HG02852 (cell line): ENCODE measurements at regions not wholly inside any gene's neighbourhood (a gene's known extent, or its start where the extent isn't known, plus 50 kb on each side); places are given as distances from the start of the nearest gene placed in this dataset.

Experiments
- ATAC-seq: cut with Tn5 transposase; IDR thresholded peaks from one replicate; pipeline ENCODE4 v1.9.1; 2021; ENCODE audit warnings: mild to moderate bottlenecking, moderate library complexity; ENCODE audit not compliant: unreplicated experiment

DNA sequence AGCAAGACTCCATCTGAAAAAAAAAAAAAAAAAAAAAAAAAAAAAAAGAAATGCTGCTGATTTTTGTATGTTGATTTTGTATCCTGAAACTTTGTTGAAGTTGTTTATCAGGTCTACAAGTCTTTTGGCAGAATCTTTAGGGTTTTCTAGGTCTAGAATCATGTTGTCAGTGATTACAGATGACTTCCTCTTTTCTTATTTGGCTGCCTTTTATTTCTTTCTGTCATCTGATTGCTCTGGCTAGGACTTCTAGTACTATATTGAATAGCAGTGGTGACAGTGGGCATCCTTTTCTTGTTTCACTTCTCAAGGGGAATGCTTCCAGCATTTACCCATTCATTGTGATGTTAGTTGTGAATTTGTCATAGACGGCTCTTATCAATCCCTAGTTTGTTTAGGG is 334.4 kb downstream of the SPRY1 start:
- ATAC-seq: no peak

DNA sequence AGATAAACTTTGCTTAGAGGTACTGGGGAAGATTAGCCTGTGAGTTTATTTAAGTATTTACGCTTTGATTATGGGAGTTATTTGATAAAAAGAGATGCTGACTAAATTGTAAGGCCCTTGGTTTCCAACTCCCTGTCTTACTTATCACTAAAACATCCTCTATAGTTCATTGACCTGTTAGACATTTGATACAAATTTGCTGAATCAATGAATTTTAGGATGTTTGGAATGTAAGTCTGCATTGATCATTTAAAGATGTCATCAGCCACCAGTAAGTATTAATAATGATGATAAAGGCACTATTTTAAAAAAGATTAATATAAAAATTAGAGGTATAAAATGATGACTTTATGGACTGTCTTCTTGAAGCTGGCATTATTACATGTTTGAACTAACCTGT is 340.6 kb downstream of the SPRY1 start:
- ATAC-seq: no peak

GRCh38 chr4:123739806-123740205 is 343.2 kb downstream of the SPRY1 start:
- ATAC-seq: no peak

- ATAC-seq: no peak
These were observed 343.6 kb downstream of the SPRY1 start for GRCh38 chr4:123740236-123740635.

DNA sequence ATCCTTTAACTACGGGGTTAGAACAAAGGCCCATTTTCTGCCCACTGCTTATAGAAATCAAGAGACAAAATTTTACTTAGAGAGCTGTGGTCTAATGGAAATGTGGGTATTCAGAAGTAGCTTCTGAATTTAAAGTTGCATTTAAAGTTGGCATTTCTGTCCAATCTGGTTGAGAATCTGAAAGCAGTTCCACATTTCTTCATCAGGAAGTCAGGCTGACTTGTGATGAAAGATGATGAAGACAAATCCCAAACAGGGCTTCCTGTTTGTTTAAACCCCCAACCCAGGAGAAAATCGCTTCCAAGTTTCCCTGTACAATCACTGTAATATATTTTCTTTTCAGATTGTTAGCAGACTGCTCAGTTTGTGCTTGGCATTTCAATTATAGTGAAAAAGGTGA is 345.3 kb downstream of the SPRY1 start:
- no peak for ATAC-seq

- ATAC-seq: no peak
These were observed 347.3 kb downstream of the SPRY1 start for GRCh38 chr4:123743848-123744247.

DNA sequence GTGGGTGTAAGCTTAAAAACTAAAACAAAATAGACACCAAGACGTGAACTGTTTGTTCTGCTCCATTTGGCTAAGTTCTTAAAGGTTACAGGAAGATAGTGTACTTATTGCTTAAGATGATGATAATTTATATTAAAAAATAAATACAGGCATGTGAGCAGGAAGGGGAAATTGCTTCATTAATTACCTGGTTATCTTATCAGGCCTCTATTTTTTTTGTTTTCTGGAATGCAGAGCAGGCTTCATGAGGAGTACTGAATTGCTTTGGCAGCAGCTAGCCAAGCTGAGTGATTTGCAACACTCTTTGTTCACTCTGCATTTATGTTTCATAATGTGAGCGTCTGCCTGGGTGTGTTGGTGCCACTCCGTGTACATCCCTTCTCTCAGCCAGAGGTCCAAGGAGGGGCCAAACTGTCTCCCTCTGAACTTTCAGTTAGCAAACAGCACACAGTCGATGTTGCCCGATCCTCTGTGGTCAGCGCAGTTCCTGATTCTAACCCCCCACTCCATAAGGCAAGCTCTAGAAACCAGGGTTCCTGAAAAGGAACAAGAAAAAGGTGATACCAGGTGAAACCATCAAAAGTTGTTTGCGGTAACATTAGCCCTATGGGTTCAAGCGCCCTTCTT is 348.2 kb downstream of the SPRY1 start:
- ATAC-seq: no peak

- no peak for ATAC-seq
These were observed 350.4 kb downstream of the SPRY1 start for GRCh38 chr4:123747016-123747415.

DNA sequence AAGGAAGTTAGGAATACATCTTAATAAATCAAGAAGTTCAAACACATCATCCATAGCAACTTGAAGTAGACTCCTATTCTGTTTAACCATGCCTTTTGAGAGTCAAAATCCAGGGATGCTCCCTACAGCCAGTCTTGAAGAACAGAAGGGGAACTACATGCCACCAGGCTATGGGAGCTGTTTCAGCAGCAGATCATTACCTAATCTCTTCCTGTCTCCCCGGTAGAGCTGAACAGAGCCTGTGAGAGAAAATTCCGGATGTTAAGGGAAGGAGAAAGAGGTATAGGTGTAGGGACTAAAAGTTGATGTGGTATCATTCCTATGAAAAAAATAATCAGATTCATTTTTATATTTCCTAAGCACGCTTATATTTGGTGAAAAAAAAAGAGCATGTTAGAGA is 352.2 kb downstream of the SPRY1 start:
- no peak for ATAC-seq

GRCh38 chr4:123749383-123749782 is 352.8 kb downstream of the SPRY1 start:
- no peak for ATAC-seq

- ATAC-seq: no peak
These were observed 353.4 kb downstream of the SPRY1 start for GRCh38 chr4:123750044-123750443.

GRCh38 chr4:123755655-123756054 is 359.1 kb downstream of the SPRY1 start:
- no peak for ATAC-seq

- no peak for ATAC-seq
These were observed 371.2 kb downstream of the SPRY1 start for GRCh38 chr4:123767806-123768205.

DNA sequence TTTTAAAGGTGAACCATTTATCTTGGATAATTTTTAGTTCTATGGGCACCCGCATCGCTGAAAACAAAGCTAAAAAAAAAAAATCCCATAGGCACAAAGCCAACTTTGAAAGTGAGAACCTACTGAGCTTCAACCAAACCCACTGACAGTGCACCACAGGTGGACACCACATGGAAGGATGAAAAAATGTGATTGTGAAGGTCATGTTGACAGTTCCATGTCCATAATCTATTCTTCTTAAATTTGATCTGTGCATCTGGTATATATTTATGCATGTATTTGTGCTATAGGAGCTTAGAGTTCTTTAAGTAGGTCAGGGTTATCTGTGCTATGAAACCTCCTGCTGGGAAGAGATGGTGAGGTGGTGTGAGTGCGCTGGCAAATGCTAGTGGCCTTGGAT is 374.3 kb downstream of the SPRY1 start:
- no peak for ATAC-seq

GRCh38 chr4:123776267-123776666 is 379.7 kb downstream of the SPRY1 start:
- peak; percentile 99 for ATAC-seq

DNA sequence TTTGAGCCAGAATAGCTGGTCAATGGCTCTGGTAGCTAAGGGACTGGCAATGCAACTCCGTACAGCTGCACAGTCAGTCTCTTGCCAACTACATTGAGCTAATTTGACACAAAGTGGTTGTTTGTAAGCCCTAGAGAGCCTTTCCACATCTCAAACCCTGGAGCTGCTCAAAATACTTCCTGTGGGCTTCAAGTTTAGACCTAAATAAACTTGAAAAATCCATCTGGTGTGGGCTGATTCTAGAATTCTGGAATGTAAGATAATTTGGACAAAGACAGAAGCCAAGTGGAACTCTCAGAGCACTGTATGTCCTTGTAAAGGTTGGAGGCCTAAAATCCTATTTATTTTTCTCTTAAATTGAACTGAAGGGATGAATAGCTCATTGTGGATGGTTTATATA is 380.8 kb downstream of the SPRY1 start:
- no peak for ATAC-seq

DNA sequence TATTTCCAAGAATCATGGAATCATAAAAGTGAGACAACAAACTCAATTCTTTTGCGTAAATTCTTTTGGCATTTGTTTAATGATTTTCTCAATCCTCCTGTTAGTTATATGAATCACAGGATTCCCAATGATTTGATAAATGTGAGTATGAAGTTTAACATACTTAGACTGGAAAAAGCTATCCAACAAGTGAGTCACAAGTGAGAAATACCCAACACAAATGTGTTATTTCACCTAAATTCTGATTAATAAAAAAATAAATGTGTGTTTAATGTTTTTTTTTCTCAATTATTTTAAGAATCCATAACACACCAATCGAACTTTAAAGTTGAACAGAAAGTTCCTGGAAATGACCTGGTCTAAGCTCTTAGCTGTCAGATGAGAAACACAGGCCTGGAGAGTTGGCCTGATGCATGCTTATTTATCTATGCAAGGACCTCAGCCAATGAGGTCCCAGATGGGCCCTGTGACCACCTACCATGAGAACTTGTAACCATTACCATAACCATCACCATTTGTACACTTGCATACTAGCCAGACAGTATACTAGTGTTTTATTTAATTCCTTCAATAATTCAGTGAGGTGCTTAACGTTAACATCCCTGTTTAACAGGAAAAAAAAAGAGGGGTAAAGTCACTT is 386.7 kb downstream of the SPRY1 start:
- no peak for ATAC-seq

GRCh38 chr4:123783921-123784320 is 387.3 kb downstream of the SPRY1 start:
- no peak for ATAC-seq

GRCh38 chr4:123784626-123785025 is 388.0 kb downstream of the SPRY1 start:
- ATAC-seq: no peak

DNA sequence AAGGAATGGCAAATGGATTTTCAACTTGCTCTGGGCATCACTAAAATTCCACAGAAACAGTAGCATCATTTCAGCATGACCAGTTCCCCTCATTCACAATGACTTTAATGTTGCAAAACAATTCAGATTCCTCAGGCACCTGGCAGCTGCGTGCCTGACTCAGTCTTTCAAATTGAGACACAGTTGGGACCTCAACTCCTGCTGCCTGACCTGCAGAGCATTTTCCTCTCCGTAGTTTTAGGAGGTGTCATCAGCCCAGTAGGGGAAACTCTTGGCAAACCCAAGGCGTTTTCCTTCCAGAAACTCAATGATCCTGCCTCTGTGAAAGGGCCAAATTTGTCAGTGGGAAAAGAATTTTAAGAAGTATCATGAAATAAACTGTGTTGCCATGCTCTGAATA is 388.9 kb downstream of the SPRY1 start:
- ATAC-seq: no peak

DNA sequence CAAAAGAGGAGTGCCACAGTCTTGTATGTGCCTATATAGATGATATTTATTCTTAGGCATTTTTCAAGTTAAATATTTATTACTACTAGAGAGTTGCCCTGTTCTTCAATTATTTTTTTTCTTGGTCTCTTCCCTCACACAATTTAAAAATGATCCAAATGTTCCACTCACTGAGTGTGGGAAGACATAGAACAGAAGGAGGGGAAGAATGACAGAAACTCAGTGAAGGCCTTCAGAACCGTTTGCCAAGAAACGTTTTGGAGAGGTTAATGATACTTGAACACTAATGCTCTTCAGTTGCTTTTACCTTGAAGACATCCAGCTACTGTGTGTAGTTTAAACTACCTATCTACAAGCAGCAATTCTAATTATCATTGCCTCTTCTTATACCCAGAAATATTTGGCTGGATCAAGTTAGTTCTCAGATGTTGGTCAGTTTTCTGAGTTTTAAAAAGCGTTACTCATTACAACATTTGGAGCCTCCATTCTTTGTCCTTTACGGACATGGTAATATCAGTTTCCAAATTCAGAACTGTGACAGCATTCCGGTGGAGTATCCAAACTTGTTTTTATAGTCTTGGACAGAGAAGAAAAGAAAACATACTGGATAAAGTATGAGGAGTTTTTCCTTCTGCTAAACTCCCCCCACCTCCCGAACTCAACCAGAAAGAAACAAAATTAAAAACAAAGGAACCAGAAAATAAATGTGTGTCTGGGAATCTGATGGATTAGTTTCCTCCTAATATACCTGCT is 389.7 kb downstream of the SPRY1 start:
- ATAC-seq: no peak

DNA sequence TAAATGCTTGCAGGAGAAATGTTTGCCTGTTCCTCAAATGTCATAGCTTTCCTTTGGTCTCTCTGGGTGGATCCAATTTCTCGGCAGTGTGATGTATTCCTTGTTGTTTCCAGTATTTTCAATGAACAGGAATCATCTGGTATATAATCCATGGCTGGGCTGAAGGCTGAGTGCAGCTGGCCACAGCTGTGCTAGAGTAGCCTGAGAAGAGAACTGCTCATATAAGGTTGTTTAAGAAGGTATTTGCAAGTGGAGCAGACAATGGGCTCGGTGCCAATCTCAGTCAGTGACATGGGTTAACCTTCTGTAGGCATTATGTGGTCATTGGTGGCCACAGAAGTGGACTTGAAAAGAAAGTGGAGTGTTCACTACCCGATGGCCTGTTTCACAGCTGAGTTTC is 390.3 kb downstream of the SPRY1 start:
- ATAC-seq: no peak
